Caco-2 (cell line): ENCODE measurements at regions not wholly inside any gene's neighbourhood (a gene's known extent, or its start where the extent isn't known, plus 50 kb on each side); places are given as distances from the start of the nearest gene placed in this dataset.

ENCODE experiments used
- BruUV-seq: library from RNA; stranded (reverse); fragments of 400-500 nt; replicated peaks from 2 replicates; lab custom pipeline; 2021; lab: Mats Ljungman, UMichigan
- CTCF ChIA-PET: fragments of 300-600 bp; sonication (Branson Sonifier 250); formaldehyde crosslinking; loops from one replicate; lab custom pipeline; 2022; ENCODE audit warnings: antibody characterized with exemption; lab: Charles Lee
- POLR2A ChIA-PET: fragments of 300-600 bp; sonication (Branson Sonifier 250); formaldehyde crosslinking; loops from one replicate; lab custom pipeline; 2022; ENCODE audit warnings: antibody characterized with exemption; lab: Charles Lee
- DNase-seq, 2 experiments: peaks; one replicate each; pipeline versions ENCODE4 v3.0.0 to v3.0.0-alpha.2; 2020 to 2022
- H3K27me3 ChIP-seq: replicated peaks from 2 replicates; pipeline ENCODE4 v1.6.0; 2011; ENCODE audit warnings: low read length; ENCODE audit not compliant: control insufficient read depth, insufficient read depth
- H3K36me3 ChIP-seq: 2 replicates; pipeline ENCODE4 v1.5.1; 2011; ENCODE audit warnings: low read length; ENCODE audit not compliant: control insufficient read depth, insufficient read depth
- H3K4me1 ChIP-seq: fragments of 250-450 bp; sonication (Bioruptor Pico); 2 replicates; pipeline ENCODE4 v1.5.1; 2020; ENCODE audit warnings: mild to moderate bottlenecking
- H3K4me3 ChIP-seq: 2 replicates; pipeline ENCODE4 v1.5.1; 2011; ENCODE audit warnings: low read depth, mild to moderate bottlenecking, control low read depth, low read length
- H3K9me3 ChIP-seq: fragments of 250-450 bp; sonication (Bioruptor Pico); 2 replicates; pipeline ENCODE4 v1.5.1; 2020; ENCODE audit warnings: mild to moderate bottlenecking, moderate library complexity
- H3K27ac Mint-ChIP-seq: one replicate; pipeline ENCODE4 v1.8.0; 2022; ENCODE audit warnings: mixed read lengths; ENCODE audit not compliant: unreplicated experiment
- H3K27me3 Mint-ChIP-seq: one replicate; pipeline ENCODE4 v1.8.0; 2022; ENCODE audit warnings: mixed read lengths; ENCODE audit not compliant: insufficient read depth, unreplicated experiment
- H3K36me3 Mint-ChIP-seq: one replicate; pipeline ENCODE4 v1.8.0; 2022; ENCODE audit warnings: mild to moderate bottlenecking, mixed read lengths; ENCODE audit not compliant: insufficient read depth, unreplicated experiment
- H3K4me1 Mint-ChIP-seq: one replicate; pipeline ENCODE4 v1.8.0; 2022; ENCODE audit warnings: low read depth, mixed read lengths; ENCODE audit not compliant: unreplicated experiment
- H3K4me3 Mint-ChIP-seq: one replicate; pipeline ENCODE4 v1.8.0; 2022; ENCODE audit warnings: mild to moderate bottlenecking, moderate library complexity, mixed read lengths; ENCODE audit not compliant: unreplicated experiment
- H3K9me3 Mint-ChIP-seq: one replicate; pipeline ENCODE4 v1.8.0; 2022; ENCODE audit warnings: mixed read lengths; ENCODE audit not compliant: unreplicated experiment
- CTCF ChIP-seq, 2 experiments: fragments of 200-600 bp in 1 of 2; IDR thresholded peaks; 1 replicate in 1 of 2; 2 replicates in 1 of 2; pipeline versions ENCODE4 v1.5.1 to v1.8.0; 2011 to 2022; ENCODE audit warnings: antibody characterized with exemption in 1 of 2, control low read depth in 1 of 2, inconsistent platforms in 1 of 2, low read depth in 1 of 2, low read length in 1 of 2, mild to moderate bottlenecking in 1 of 2, moderate library complexity in 1 of 2; ENCODE audit not compliant: insufficient read depth in 1 of 2, severe bottlenecking in 1 of 2, unreplicated experiment in 1 of 2
- intact Hi-C: fragments of 100-400 bp; cut with micrococcal nuclease; formaldehyde crosslinking; loops from one replicate; pipeline ENCODE4 v1.10.0; 2022; ENCODE audit not compliant: unreplicated experiment

- H3K27me3 ChIP-seq: no peaks in the 10 kb centered on the region
- intact Hi-C loops: no loop called here
- BruUV-seq: no TSS peak
- no peaks in the 10 kb centered on the region for H3K4me1 ChIP-seq
- H3K4me3 ChIP-seq: no peak overlapping the region
- no peak for TF ChIP-seq CTCF (IDR thresholded peaks at IDR 0.05; ENCODE audit: insufficient read depth in 1 of 2, low read depth in 1 of 2, low read length in 1 of 2, severe bottlenecking in 1 of 2, unreplicated experiment in 1 of 2)
- H3K4me1 Mint-ChIP-seq: no peaks in the 10 kb centered on the region
- no peaks in the 10 kb centered on the region for H3K36me3 Mint-ChIP-seq
- H3K27me3 Mint-ChIP-seq: peaks cover 3% of the 10 kb centered on the region
- H3K36me3 ChIP-seq: no peaks in the 10 kb centered on the region
- H3K27ac Mint-ChIP-seq: no peak overlapping the region
- CTCF ChIA-PET: no interaction called here
- H3K4me3 Mint-ChIP-seq: no peak overlapping the region
- H3K9me3 Mint-ChIP-seq: peaks cover 6% of the 10 kb centered on the region
- peaks cover 8% of the 10 kb centered on the region; the same call in 1 of the 2 replicates for H3K9me3 ChIP-seq
- DNase-seq: no peak
- POLR2A ChIA-PET: no interaction called here
These were observed 99.5 kb downstream of the ERCC5 start for GRCh38 chr13:102945324-102945815.

DNA sequence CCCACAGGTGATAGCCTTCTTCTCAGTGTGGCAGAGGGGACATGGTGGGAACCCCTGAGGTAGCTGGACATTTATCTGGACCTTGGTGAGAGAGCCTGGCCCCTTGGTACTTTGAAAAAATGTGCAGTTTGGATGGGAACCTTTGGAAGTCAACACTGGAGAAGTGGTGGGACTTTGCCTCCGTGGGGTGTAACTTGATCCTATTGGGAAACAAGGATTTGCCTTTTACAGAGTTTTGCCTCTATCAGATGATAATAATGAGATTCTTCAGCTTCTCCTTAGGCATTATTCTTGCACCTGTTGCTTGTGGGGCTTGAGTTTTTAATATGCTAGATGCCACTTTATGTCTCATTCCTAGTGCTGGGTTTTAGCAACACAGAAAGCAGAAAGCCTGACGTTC lies 99.0 kb downstream of the ERCC5 start:
- H3K4me3 ChIP-seq: no peak overlapping the region
- H3K9me3 ChIP-seq: peaks cover 13% of the 10 kb centered on the region; the same call in 1 of the 2 replicates
- H3K4me1 Mint-ChIP-seq: no peaks in the 10 kb centered on the region
- H3K4me1 ChIP-seq: no peaks in the 10 kb centered on the region
- BruUV-seq: no TSS peak
- ChIA-PET POLR2A (no interaction called here), CTCF (no interaction called here)
- no peak for TF ChIP-seq CTCF (IDR thresholded peaks at IDR 0.05; ENCODE audit: insufficient read depth in 1 of 2, low read depth in 1 of 2, low read length in 1 of 2, severe bottlenecking in 1 of 2, unreplicated experiment in 1 of 2)
- H3K4me3 Mint-ChIP-seq: no peak overlapping the region
- no peak for DNase-seq
- no peaks in the 10 kb centered on the region for H3K36me3 Mint-ChIP-seq
- H3K27me3 ChIP-seq: no peaks in the 10 kb centered on the region
- H3K27me3 Mint-ChIP-seq: peaks cover 3% of the 10 kb centered on the region
- intact Hi-C loops: no loop called here
- H3K9me3 Mint-ChIP-seq: peaks cover 6% of the 10 kb centered on the region
- H3K36me3 ChIP-seq: no peaks in the 10 kb centered on the region
- no peak overlapping the region for H3K27ac Mint-ChIP-seq

GRCh38 chr13:102940770-102941169 lies 94.9 kb downstream of the ERCC5 start:
- H3K27me3 Mint-ChIP-seq: no peaks in the 10 kb centered on the region
- no peak for TF ChIP-seq CTCF (IDR thresholded peaks at IDR 0.05; ENCODE audit: insufficient read depth in 1 of 2, low read depth in 1 of 2, low read length in 1 of 2, severe bottlenecking in 1 of 2, unreplicated experiment in 1 of 2)
- no peaks in the 10 kb centered on the region for H3K4me1 Mint-ChIP-seq
- H3K27ac Mint-ChIP-seq: no peak overlapping the region
- no peak overlapping the region for H3K4me3 ChIP-seq
- H3K36me3 Mint-ChIP-seq: no peaks in the 10 kb centered on the region
- no peaks in the 10 kb centered on the region for H3K4me1 ChIP-seq
- H3K4me3 Mint-ChIP-seq: no peak overlapping the region
- CTCF ChIA-PET: no interaction called here
- DNase-seq: no peak
- POLR2A ChIA-PET: no interaction called here
- H3K9me3 ChIP-seq: peaks cover 13% of the 10 kb centered on the region; the same call in 1 of the 2 replicates
- intact Hi-C loops: no loop called here
- peaks cover 6% of the 10 kb centered on the region for H3K9me3 Mint-ChIP-seq
- no peaks in the 10 kb centered on the region for H3K36me3 ChIP-seq
- no TSS peak for BruUV-seq
- H3K27me3 ChIP-seq: no peaks in the 10 kb centered on the region
